Esophagus squamous epithelium (tissue), 4 donors: ENCODE measurements at regions not wholly inside any gene's neighbourhood (a gene's known extent, or its start where the extent isn't known, plus 50 kb on each side); places are given as distances from the start of the nearest gene placed in this dataset.

Source experiments
- POLR2A ChIP-seq, 4 donors: fragments of 450-650 bp; IDR thresholded peaks; one replicate each; pipeline ENCODE4 v1.6.1; 2017; ENCODE audit warnings: antibody characterized with exemption in 4 of 4, mild to moderate bottlenecking in 4 of 4, moderate library complexity in 3 of 4
- TF ChIP-seq, protein P1 (sequence below), 6 experiments: fragments of 450-650 bp in 4 of 6; fragments of 200-600 bp in 2 of 6; sonication (generic) in 2 of 6; IDR thresholded peaks; one replicate each; pipeline ENCODE4 v1.5.1; 2016 to 2019; ENCODE audit warnings: antibody characterized with exemption in 6 of 6, mild to moderate bottlenecking in 4 of 6, moderate library complexity in 4 of 6

- TF ChIP-seq POLR2A (IDR thresholded peaks at IDR 0.05), result no peak
- TF ChIP-seq, protein P1, sequence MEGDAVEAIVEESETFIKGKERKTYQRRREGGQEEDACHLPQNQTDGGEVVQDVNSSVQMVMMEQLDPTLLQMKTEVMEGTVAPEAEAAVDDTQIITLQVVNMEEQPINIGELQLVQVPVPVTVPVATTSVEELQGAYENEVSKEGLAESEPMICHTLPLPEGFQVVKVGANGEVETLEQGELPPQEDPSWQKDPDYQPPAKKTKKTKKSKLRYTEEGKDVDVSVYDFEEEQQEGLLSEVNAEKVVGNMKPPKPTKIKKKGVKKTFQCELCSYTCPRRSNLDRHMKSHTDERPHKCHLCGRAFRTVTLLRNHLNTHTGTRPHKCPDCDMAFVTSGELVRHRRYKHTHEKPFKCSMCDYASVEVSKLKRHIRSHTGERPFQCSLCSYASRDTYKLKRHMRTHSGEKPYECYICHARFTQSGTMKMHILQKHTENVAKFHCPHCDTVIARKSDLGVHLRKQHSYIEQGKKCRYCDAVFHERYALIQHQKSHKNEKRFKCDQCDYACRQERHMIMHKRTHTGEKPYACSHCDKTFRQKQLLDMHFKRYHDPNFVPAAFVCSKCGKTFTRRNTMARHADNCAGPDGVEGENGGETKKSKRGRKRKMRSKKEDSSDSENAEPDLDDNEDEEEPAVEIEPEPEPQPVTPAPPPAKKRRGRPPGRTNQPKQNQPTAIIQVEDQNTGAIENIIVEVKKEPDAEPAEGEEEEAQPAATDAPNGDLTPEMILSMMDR (IDR thresholded peaks at IDR 0.05), result no peak
These were observed 114.3 kb upstream of the FXR1 start for GRCh38 chr3:180798197-180798596.
